GM21737 (cell line): ENCODE measurements at regions not wholly inside any gene's neighbourhood (a gene's known extent, or its start where the extent isn't known, plus 50 kb on each side); places are given as distances from the start of the nearest gene placed in this dataset.

Experiments used
- ATAC-seq: cut with Tn5 transposase; IDR thresholded peaks from one replicate; pipeline ENCODE4 v1.9.1; 2021; ENCODE audit warnings: mild to moderate bottlenecking, moderate library complexity; ENCODE audit not compliant: unreplicated experiment

DNA sequence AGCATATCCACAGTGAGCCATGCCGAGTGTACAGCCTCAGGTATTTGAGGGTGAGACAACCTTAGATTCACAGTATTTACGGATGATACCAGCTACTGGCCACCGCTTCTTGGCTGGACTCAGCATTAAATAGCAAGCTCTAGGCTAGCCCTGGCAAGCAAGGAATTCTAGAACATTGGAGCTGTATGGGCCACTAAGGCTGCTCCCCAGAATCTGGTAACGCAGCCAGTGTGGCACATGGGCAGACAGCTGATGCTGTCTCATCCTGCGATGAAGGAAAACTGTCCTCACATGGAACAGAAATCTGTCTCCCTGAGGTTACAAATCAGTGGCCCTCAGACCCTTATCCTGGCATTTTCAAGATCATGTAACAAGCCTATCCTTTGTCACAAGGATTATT is 57.6 kb upstream of the RGMA start:
- no peak for ATAC-seq

- ATAC-seq = no peak
Measured at GRCh38 chr15:93146196-93146595, 57.2 kb upstream of the RGMA start.

DNA sequence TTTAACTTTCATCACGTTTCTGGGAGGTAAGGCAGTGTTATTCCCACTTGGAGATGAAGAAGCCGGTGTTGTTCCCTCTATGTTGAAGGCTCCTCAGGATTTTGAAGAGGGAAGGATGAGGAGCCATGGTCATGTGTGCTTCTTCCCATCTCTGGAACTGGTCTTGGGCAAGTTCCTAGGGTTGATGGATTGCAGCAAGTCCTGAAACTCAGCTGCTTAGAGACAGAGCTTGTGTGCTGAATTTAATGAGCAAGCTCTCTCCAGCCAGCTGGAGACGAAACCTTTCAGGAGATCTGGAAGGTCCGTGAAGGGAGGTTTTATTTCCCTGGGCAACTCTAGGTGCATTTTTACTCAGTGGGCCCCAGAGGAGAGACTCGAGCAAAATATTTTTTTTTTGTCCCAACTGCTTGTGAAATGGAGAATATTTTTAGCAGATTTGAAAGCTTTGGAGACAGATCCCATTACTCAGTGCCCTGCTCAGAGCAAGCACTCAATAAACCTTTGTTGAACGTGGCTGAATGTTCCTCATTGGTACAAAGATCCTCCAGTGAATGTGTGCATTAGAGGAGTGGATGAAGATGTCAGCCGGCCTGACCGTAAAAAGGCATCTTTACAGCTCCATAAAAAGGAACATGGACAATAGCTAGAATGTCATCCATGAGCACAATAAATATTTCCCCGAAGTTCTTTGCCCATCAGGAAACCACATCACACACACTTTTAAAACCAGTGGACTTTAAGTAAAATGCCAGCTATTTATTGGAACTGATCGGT is 55.6 kb upstream of the RGMA start:
- ATAC-seq = no peak

DNA sequence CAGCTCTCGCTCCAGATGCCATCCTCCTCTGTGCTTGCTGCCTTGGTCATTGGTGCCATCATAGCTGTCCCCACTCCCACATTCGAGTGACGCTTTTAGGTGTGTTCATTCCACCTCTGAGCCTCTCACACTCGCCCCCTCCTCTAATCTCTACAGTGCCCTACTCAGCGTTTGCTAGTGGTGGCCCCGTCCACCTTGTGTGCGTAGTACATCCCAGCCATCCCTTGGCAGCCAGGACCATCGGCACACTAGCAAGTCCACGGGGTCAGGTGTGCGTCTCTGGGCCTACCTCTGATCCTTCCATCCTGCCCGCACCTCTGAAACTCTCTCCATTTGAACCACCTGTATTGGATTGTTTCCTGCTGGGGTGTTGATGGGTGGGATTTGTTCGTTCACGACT is 54.2 kb upstream of the RGMA start:
- no peak for ATAC-seq

- peak; percentile 94 for ATAC-seq
Measured at GRCh38 chr15:93141371-93141794, 52.4 kb upstream of the RGMA start.

DNA sequence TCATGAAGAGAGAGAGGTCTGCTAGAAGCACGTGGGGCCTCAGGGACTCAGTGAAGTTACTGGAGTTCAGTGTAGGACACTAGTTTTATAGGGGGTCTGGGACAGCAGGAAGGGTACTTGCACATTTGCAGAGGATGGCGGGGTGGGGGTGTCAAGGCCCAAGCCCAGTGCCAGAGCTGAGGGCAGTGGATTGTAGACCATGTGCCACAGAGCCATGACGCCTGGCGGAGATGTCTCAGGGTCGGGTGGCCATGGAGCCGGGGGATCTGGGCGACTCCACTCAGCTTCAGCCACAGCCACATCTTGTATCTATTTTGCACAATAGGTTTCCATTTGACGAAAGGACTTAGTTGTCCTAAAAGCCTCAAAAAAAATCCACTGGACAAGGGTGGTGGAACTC is 50.4 kb upstream of the RGMA start:
- ATAC-seq = no peak

- no peak for ATAC-seq
Measured at GRCh38 chr15:93138681-93139250, 49.8 kb upstream of the RGMA start.
